ENCODE measurements at regions not wholly inside any gene's neighbourhood (a gene's known extent, or its start where the extent isn't known, plus 50 kb on each side); places are given as distances from the start of the nearest gene placed in this dataset.

DNA sequence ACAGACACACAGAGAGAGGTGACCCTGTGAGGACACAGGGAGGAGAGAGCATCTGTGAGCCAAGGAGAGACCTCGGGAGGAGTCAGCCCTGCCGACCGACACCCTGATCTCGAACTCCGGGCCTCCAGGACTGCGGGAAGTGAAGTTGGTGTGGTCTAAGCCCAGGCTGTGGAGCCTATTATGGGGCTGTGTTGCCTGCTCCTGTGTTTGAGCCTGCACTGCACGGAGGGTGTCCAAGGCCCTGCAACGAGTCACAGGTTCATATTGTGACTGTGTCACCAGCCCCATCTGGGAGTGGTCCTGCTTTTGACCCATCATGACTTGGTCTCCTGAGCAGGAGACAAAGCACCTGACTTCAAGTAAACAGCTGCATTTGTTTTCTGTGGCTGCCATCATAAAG is 186.0 kb upstream of the AJAP1 start:
- WGBS, 2 experiments: 93 to 96% methylated on average over 8 of the region's 8 CpGs
- Histone ChIP-seq H3K27me3 (ENCODE audit: control insufficient read depth, insufficient read depth, low read length, poor library complexity, severe bottlenecking) (no peaks in the 10 kb centered on the region), H3K4me1 (ENCODE audit: control insufficient read depth, insufficient read depth, low read length) (no peaks in the 10 kb centered on the region), H3K27ac (ENCODE audit: insufficient read depth, low read depth, low read length, poor library complexity, severe bottlenecking) (no peak overlapping the region), H3K9me3 (ENCODE audit: control insufficient read depth, low read length) (no peaks in the 10 kb centered on the region), H3K36me3 (ENCODE audit: control insufficient read depth, insufficient read depth, low read length) (no peaks in the 10 kb centered on the region), H3K4me3 (ENCODE audit: insufficient read depth, low read depth, low read length) (no peak overlapping the region)

DNA sequence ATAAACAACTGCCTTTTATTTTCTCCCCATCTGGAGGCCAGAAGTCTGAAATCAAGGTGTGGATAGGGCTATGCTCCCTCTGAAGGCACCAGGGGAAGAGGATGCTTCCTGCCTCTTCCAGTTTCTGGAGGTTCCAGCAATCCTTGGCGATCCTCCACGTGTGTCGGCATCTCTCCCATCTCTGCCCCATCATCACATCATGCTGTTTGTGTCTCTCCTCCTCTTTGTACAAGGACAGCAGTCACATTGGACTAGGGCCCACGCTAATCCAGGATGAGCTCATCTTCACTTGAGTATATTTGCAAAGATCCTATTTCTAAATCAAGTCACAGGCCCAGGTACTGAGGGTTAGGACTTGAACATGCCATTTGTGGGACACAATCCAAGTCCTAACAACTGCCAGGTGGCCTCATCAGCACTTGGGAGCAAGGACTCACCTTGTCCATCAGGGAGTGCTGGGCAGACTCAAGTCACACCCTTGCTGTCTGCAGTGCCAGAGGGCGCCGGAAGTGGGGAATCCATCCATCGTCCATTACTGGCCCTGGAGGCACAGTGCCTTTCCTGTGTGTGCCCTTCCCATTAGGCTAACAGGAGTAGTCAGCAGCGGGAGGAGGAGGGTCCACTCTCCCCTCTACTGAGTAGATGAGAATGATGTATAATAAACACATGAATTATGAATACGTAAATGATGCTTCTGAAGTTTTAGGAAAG is 185.4 kb upstream of the AJAP1 start:
- no peak overlapping the region for H3K27ac ChIP-seq (ENCODE audit: insufficient read depth, low read depth, low read length, poor library complexity, severe bottlenecking)
- H3K27me3 ChIP-seq (ENCODE audit: control insufficient read depth, insufficient read depth, low read length, poor library complexity, severe bottlenecking): no peaks in the 10 kb centered on the region
- H3K36me3 ChIP-seq (ENCODE audit: control insufficient read depth, insufficient read depth, low read length): no peaks in the 10 kb centered on the region
- no peaks in the 10 kb centered on the region for H3K9me3 ChIP-seq (ENCODE audit: control insufficient read depth, low read length)
- no peaks in the 10 kb centered on the region for H3K4me1 ChIP-seq (ENCODE audit: control insufficient read depth, insufficient read depth, low read length)
- H3K4me3 ChIP-seq (ENCODE audit: insufficient read depth, low read depth, low read length): no peak overlapping the region
- 92 to 95% methylated on average over 9 of the region's 9 CpGs for WGBS, 2 experiments

DNA sequence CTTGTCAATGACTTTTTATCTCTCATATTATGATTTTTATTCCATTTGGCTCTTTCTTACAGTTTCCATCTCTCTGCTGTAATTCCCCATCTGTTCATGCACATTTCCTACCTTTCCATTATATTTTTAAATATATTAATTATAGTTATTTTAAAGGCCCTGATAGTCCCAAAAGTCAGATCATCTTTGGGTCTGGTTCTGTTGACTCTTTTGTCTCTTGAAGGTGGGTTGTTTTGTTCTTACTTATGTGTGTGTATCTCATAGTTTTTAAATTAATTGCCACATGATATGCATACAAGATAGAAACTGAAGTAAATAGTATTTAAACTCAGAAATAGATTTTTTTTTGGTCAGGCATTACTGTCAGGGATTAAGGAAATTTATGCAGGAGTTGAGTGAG is 178.0 kb upstream of the AJAP1 start:
- Histone ChIP-seq H3K4me1 (ENCODE audit: control insufficient read depth, insufficient read depth, low read length) (no peaks in the 10 kb centered on the region), H3K27me3 (ENCODE audit: control insufficient read depth, insufficient read depth, low read length, poor library complexity, severe bottlenecking) (no peaks in the 10 kb centered on the region), H3K27ac (ENCODE audit: insufficient read depth, low read depth, low read length, poor library complexity, severe bottlenecking) (no peak overlapping the region), H3K4me3 (ENCODE audit: insufficient read depth, low read depth, low read length) (no peak overlapping the region), H3K36me3 (ENCODE audit: control insufficient read depth, insufficient read depth, low read length) (no peaks in the 10 kb centered on the region), H3K9me3 (ENCODE audit: control insufficient read depth, low read length) (no peaks in the 10 kb centered on the region)

DNA sequence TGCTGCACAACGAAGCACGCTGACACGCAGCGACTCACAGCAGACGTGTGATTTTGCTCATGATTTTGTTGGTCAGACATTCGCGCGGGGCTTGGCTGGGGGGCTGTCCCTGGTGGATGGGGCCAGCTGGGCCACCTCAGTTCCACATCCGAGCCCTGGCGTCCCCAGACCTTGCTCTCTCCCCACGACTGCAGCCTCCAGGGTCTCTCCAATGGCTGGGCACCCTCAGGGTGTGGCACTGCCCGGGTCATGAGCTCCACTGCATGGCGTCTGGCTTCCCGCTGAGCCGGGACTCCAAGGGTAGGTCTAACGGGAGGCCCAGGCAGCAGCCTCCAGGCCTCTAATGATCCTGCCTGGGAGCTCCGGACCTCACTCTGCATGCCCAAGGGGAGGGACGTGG is 173.0 kb upstream of the AJAP1 start:
- no peaks in the 10 kb centered on the region for H3K36me3 ChIP-seq (ENCODE audit: control insufficient read depth, insufficient read depth, low read length)
- no peak overlapping the region for H3K4me3 ChIP-seq (ENCODE audit: insufficient read depth, low read depth, low read length)
- WGBS, 2 experiments: 93 to 95% methylated on average over 18 of the region's 18 CpGs

DNA sequence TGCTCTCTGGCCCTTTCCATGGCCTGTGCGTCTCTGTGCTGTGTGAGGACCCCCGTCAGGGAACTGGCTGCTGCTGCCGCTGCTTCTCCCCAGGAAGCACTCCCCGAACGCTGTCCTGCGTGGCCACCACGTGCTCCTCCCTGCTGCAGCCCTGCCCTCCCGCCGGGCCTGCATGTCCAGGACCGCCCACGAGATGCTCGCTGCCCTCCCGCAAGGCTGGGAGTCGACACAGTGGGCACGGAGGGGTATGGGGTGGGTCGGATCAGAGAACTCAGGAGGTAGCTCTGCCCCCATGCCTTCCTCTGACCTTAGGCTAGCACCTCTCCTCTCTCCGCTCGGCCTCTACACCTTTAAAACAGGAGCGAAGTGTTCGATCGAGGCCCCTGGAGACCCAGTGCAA is 171.9 kb upstream of the AJAP1 start:
- Histone ChIP-seq H3K4me1 (ENCODE audit: control insufficient read depth, insufficient read depth, low read length) (no peaks in the 10 kb centered on the region), H3K36me3 (ENCODE audit: control insufficient read depth, insufficient read depth, low read length) (no peaks in the 10 kb centered on the region), H3K27me3 (ENCODE audit: control insufficient read depth, insufficient read depth, low read length, poor library complexity, severe bottlenecking) (no peaks in the 10 kb centered on the region), H3K4me3 (ENCODE audit: insufficient read depth, low read depth, low read length) (no peak overlapping the region), H3K27ac (ENCODE audit: insufficient read depth, low read depth, low read length, poor library complexity, severe bottlenecking) (no peak overlapping the region), H3K9me3 (ENCODE audit: control insufficient read depth, low read length) (no peaks in the 10 kb centered on the region)
- 90 to 92% methylated on average over 21 of the region's 21 CpGs for WGBS, 2 experiments

More for the DNA sequence above, 173.0 kb upstream of the AJAP1 start:
- no peaks in the 10 kb centered on the region for H3K4me1 ChIP-seq (ENCODE audit: control insufficient read depth, insufficient read depth, low read length)
- no peaks in the 10 kb centered on the region for H3K9me3 ChIP-seq (ENCODE audit: control insufficient read depth, low read length)
- no peak overlapping the region for H3K27ac ChIP-seq (ENCODE audit: insufficient read depth, low read depth, low read length, poor library complexity, severe bottlenecking)
- no peaks in the 10 kb centered on the region for H3K27me3 ChIP-seq (ENCODE audit: control insufficient read depth, insufficient read depth, low read length, poor library complexity, severe bottlenecking)

DNA sequence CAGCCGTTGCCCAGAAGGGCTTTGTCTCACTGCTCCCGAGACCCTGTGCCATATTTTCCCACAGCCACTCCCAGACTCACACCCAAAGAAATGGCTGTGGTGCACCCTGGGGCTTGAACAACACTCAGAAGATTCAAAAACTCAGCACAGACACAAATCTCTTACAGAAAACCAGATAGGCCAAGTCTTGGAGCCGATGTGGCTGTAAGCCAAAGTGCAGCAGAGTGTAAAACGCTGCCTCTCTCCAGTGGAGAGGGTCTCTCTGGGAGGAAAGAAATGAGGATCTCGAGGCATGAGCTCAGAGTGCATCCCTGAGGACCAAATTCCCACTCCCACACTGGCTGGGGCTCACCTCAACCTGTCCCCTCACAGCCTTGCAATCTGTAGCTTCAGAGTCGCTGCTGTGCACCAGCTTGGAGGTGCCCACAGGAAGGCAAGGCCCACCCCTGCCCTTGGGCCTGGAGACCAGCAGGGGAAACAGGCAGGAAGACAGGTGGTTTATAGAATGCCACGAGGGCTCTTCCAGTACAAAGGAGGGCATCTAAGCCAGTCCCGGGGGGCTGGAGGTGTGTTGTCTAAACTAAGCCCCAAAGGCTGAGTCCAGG is 171.3 kb upstream of the AJAP1 start:
- no peaks in the 10 kb centered on the region for H3K36me3 ChIP-seq (ENCODE audit: control insufficient read depth, insufficient read depth, low read length)
- 89 to 92% methylated on average over 8 of the region's 8 CpGs for WGBS, 2 experiments
- H3K27ac ChIP-seq (ENCODE audit: insufficient read depth, low read depth, low read length, poor library complexity, severe bottlenecking): no peak overlapping the region
- H3K9me3 ChIP-seq (ENCODE audit: control insufficient read depth, low read length): no peaks in the 10 kb centered on the region
- no peak overlapping the region for H3K4me3 ChIP-seq (ENCODE audit: insufficient read depth, low read depth, low read length)
- H3K27me3 ChIP-seq (ENCODE audit: control insufficient read depth, insufficient read depth, low read length, poor library complexity, severe bottlenecking): no peaks in the 10 kb centered on the region
- no peaks in the 10 kb centered on the region for H3K4me1 ChIP-seq (ENCODE audit: control insufficient read depth, insufficient read depth, low read length)

DNA sequence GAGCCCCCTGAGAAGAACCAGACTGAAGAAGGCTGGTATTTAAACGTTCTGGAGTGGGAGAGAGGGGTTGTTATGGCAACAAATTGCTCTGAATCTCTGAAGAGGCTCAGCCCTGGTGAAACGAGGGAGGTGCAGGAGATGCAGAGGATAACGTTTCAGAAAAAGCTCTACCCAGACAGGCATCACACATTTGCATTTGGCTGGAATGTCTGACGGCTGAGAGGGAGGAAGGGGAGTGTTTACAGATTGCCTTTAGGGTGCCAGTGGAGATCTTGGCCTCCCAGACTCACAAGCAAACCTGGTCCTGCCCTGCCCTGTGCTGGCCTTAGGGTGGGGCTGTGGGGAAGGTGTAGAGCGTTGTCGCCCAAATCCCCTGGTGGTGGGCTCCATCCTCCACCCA is 169.0 kb upstream of the AJAP1 start:
- Histone ChIP-seq H3K9me3 (ENCODE audit: control insufficient read depth, low read length) (no peaks in the 10 kb centered on the region), H3K4me3 (ENCODE audit: insufficient read depth, low read depth, low read length) (no peak overlapping the region), H3K27me3 (ENCODE audit: control insufficient read depth, insufficient read depth, low read length, poor library complexity, severe bottlenecking) (no peaks in the 10 kb centered on the region), H3K36me3 (ENCODE audit: control insufficient read depth, insufficient read depth, low read length) (no peaks in the 10 kb centered on the region), H3K4me1 (ENCODE audit: control insufficient read depth, insufficient read depth, low read length) (no peaks in the 10 kb centered on the region), H3K27ac (ENCODE audit: insufficient read depth, low read depth, low read length, poor library complexity, severe bottlenecking) (no peak overlapping the region)
- whole genome bisulfite sequencing, 2 experiments: 24 to 41% methylated on average over 4 to 6 of the region's 6 CpGs

DNA sequence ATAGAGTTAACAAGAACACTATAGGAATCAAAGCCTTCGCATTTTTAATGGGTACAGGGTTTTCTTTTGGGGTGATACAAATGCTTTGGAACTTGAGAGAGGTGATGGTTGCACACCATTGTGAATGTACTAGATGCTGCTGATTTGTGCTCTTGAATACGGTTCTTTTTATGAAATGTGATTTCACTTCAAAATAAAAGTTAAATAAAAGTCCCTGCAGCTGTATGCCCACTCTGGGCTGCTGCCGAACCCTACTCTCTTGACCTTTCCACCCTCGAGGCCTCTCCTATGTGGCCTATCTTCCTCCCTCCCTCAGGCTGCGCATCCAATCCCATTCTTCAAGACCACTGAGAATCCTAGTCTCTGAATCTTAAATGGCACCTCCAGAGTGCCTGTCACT is 168.5 kb upstream of the AJAP1 start:
- no peak overlapping the region for H3K4me3 ChIP-seq (ENCODE audit: insufficient read depth, low read depth, low read length)
- H3K27ac ChIP-seq (ENCODE audit: insufficient read depth, low read depth, low read length, poor library complexity, severe bottlenecking): no peak overlapping the region
- 87 to 90% methylated on average over 5 of the region's 5 CpGs for WGBS, 2 experiments
- H3K27me3 ChIP-seq (ENCODE audit: control insufficient read depth, insufficient read depth, low read length, poor library complexity, severe bottlenecking): no peaks in the 10 kb centered on the region
- no peaks in the 10 kb centered on the region for H3K36me3 ChIP-seq (ENCODE audit: control insufficient read depth, insufficient read depth, low read length)
- H3K4me1 ChIP-seq (ENCODE audit: control insufficient read depth, insufficient read depth, low read length): no peaks in the 10 kb centered on the region
- no peaks in the 10 kb centered on the region for H3K9me3 ChIP-seq (ENCODE audit: control insufficient read depth, low read length)

DNA sequence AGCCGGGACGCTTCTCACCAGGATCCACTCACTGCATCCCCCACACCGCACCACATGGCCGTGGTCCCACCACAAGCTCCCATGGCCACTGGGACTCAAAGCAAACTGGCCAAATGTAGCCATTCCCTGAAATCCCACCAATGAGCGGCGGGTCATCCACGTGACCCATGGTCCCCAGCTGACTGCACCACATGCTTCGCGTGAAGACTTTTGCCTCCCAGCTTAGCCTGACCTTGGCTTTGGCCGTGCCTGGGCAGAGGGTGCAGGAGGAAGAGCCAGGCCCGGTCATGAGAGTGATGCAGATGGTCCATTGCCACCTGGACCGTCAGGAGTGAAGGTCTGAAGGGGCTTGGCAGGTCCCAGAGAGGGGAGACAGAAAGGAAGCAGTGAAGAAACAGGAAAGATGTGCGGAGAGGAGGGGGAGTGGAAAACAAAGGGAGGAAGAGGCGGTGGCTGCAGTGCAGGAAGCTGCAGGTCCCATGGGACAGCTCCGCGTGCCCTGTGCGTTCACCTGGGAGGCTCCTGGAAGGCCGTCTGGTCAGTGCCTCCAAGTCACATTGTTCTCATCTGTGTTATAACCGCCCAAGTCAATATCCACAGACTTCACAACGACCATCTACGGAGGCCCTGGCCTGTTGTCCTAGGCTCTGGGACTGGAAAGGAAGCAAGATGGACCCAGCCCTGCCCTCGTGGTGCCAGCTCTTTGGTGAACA is 167.8 kb upstream of the AJAP1 start:
- Histone ChIP-seq H3K27ac (ENCODE audit: insufficient read depth, low read depth, low read length, poor library complexity, severe bottlenecking) (no peak overlapping the region), H3K4me1 (ENCODE audit: control insufficient read depth, insufficient read depth, low read length) (no peaks in the 10 kb centered on the region), H3K27me3 (ENCODE audit: control insufficient read depth, insufficient read depth, low read length, poor library complexity, severe bottlenecking) (no peaks in the 10 kb centered on the region), H3K9me3 (ENCODE audit: control insufficient read depth, low read length) (no peaks in the 10 kb centered on the region), H3K4me3 (ENCODE audit: insufficient read depth, low read depth, low read length) (no peak overlapping the region), H3K36me3 (ENCODE audit: control insufficient read depth, insufficient read depth, low read length) (no peaks in the 10 kb centered on the region)
- 93% methylated on average over 22 of the region's 22 CpGs for WGBS, 2 experiments

DNA sequence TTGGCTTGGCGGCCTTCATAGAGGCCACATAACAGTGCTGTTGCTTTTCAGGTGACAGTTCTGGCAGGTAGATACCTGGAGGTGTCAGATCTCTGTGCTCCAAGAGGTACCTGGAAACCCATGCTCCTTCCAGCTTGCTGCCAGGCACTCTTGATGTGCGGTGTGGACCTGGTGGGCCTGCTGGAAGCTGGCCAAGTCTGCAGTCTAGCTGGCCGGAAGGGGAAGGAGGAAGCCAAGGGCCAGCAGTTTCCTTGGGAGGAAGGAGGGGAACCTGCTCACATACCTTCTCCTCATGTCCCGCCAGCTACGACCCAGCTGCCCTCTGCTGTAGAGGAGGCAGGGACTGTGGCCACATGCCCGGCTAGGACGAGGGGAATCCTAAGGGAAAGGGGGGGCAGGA is 166.4 kb upstream of the AJAP1 start:
- 89 to 90% methylated on average over 7 of the region's 7 CpGs for WGBS, 2 experiments
- Histone ChIP-seq H3K9me3 (ENCODE audit: control insufficient read depth, low read length) (no peaks in the 10 kb centered on the region), H3K27me3 (ENCODE audit: control insufficient read depth, insufficient read depth, low read length, poor library complexity, severe bottlenecking) (no peaks in the 10 kb centered on the region), H3K27ac (ENCODE audit: insufficient read depth, low read depth, low read length, poor library complexity, severe bottlenecking) (no peak overlapping the region), H3K36me3 (ENCODE audit: control insufficient read depth, insufficient read depth, low read length) (no peaks in the 10 kb centered on the region), H3K4me1 (ENCODE audit: control insufficient read depth, insufficient read depth, low read length) (no peaks in the 10 kb centered on the region), H3K4me3 (ENCODE audit: insufficient read depth, low read depth, low read length) (no peak overlapping the region)
